Left kidney (tissue), 1 donor: ENCODE measurements at regions not wholly inside any gene's neighbourhood (a gene's known extent, or its start where the extent isn't known, plus 50 kb on each side); places are given as distances from the start of the nearest gene placed in this dataset.
"Not testable (repeated sequence)": the region's sequence is repeated elsewhere in the genome, so short reads cannot be mapped to it uniquely, and the experiment has no call there.

Experiments used
- DNase-seq: peaks from one replicate; pipeline ENCODE4 v3.0.0-alpha.2; 2013

GRCh38 chrX:13420545-13421183 is 100.8 kb upstream of the ATXN3L start:
- no peak for DNase-seq

- no peak for DNase-seq
Measured at GRCh38 chrX:13419918-13420317, 100.1 kb upstream of the ATXN3L start.

GRCh38 chrX:13419276-13419675 is 99.4 kb upstream of the ATXN3L start:
- no peak for DNase-seq

GRCh38 chrX:13418126-13419097 is 98.6 kb upstream of the ATXN3L start:
- no peak for DNase-seq

GRCh38 chrX:13415509-13415908 is 95.7 kb upstream of the ATXN3L start:
- no peak for DNase-seq

- no peak for DNase-seq
Measured at GRCh38 chrX:13414006-13414647, 94.3 kb upstream of the ATXN3L start.

GRCh38 chrX:13412208-13412600 is 92.4 kb upstream of the ATXN3L start:
- no peak for DNase-seq

GRCh38 chrX:13411496-13412207 is 91.8 kb upstream of the ATXN3L start:
- no peak for DNase-seq

- not testable (repeated sequence) for DNase-seq
Measured at GRCh38 chrX:13408599-13408998, 88.7 kb upstream of the ATXN3L start.

GRCh38 chrX:13404777-13405176 is 84.9 kb upstream of the ATXN3L start:
- DNase-seq: not testable (repeated sequence)

- DNase-seq: no peak
Measured at GRCh38 chrX:13404364-13404763, 84.5 kb upstream of the ATXN3L start.

- DNase-seq: no peak
Measured at GRCh38 chrX:13401724-13402123, 81.9 kb upstream of the ATXN3L start.

GRCh38 chrX:13398839-13399238 is 79.0 kb upstream of the ATXN3L start:
- DNase-seq: no peak

- DNase-seq: no peak
Measured at GRCh38 chrX:13397878-13398818, 78.3 kb upstream of the ATXN3L start.

GRCh38 chrX:13396924-13397323 is 77.1 kb upstream of the ATXN3L start:
- DNase-seq: no peak

- DNase-seq: no peak
Measured at GRCh38 chrX:13389501-13389900, 69.6 kb upstream of the ATXN3L start.

- DNase-seq: no peak
Measured at GRCh38 chrX:13387666-13388494, 68.0 kb upstream of the ATXN3L start.

GRCh38 chrX:13386636-13387035 is 66.8 kb upstream of the ATXN3L start:
- DNase-seq: no peak

GRCh38 chrX:13386092-13386491 is 66.2 kb upstream of the ATXN3L start:
- no peak for DNase-seq

- DNase-seq: no peak
Measured at GRCh38 chrX:13383907-13384306, 64.1 kb upstream of the ATXN3L start.
